GM11168 (cell line): ENCODE measurements at regions not wholly inside any gene's neighbourhood (a gene's known extent, or its start where the extent isn't known, plus 50 kb on each side); places are given as distances from the start of the nearest gene placed in this dataset.

ENCODE experiments used
- in situ Hi-C: fragments of 300-500 bp; cut with MboI; formaldehyde crosslinking; loops from one replicate; pipeline ENCODE4 v1.12.0; 2022; ENCODE audit warnings: low sequenced_read_pairs; ENCODE audit not compliant: unreplicated experiment

DNA sequence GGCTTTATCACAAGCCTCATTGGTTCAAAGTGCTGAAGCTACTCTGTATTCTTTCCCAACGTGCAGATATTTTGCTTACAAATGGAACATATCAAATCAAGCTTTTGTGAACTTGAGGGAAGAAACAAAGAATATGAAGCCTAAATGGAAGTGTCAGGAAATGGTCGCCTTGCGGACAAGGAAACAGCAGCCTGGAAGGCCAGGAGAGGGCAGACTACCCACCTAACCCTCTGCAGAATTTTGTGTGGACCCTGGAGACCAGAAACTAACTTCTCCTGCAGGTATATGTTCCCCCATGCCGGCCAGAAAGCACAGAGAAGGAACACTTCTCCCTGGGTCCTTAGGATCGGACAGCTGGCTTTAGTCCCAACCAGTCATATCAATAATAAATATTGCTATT lies 1425.8 kb downstream of the PCDH7 start:
- in situ Hi-C loops, result no loop called here

DNA sequence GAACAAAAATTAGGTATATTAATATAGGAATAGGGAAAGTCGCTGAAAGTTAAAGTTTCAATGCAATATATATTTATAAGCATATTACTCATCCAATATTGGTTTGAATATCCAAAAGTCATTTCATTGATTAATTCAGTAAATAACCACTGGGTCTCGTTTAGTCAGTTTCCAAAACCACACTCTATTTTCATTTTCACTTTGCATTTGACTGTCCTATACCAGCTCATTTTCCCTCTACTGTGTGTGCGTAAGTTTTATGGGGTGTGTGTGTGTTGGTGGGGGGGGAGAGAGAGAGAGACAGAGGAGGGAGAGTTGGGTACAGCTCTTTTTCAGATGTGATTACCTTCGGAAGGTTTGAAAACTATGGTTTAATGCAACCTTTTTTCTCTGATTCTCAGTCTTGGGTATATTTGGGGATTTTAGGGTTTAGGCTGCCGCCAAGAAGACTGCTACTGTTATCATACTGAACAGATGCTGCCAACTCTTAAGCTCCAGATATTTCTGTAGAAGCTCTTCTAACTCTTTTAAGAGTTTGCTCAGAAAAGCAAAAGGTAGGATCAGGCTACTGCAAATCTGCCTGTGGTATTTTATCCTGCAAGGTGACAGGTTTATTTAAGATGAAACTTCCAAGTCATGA lies 1427.4 kb downstream of the PCDH7 start:
- in situ Hi-C loops, result no loop called here

DNA sequence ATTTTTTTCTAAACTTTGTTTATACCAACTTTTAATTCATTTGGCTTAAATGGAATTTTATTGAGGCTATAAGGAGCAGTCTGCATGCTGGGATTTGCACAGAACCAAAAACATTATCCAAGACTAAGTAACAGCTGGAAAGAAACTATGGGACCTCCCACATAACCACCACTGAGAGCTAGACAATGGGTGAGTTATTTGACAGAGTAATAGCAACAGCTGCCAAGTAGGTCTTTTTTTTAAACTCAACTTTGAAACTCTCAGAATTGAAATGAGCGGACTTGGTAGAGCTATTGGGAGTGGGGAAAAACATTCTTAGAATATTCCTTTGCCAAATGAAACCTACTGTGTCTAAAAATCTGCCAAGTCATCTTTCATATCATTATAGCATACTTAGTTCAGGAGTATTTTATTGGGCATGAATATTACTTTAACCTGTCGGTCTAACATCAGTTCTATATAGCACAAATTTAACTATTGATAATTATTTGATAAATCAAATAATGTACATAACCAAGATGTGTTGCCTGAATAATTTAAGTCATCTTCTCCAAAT lies 1428.0 kb downstream of the PCDH7 start:
- in situ Hi-C loops, result no loop called here

DNA sequence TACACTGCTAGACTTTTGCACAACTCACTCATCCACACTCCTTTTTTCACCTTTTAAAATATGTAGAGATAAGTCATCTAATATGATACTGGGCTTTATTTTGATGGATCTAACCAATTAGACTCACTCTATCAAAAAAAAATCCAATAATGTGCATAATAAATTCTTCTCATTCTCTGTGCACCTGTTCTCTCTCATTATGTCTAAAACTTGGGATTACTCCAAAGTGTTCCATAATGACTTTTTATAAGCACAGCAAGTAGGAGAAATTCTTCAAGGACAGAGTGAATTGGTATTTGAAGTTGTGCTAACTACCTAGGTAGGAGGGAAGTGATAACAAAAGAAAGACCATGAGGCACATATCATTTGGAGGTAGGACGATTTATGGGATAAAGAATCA lies 1438.8 kb downstream of the PCDH7 start:
- in situ Hi-C loops, result no loop called here

DNA sequence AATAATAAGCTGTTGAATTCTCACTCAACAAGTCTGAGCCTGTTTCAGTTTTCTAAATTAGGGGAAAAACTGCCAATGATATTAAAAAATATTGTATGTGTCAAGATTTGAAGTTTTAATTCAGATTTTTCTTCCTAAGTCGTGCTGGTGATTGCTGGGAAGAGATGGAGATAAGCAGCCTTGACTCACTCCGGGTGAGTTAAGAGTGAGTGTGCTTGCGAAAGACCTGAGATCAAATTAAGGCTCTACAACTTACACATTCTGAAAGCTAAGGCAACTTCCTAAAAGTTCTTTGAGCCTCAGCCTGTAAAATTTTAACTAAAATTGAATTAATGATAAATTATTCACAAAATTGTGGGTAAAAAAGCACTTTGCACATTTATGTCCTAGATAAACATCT lies 1441.2 kb downstream of the PCDH7 start:
- in situ Hi-C loops, result no loop called here

DNA sequence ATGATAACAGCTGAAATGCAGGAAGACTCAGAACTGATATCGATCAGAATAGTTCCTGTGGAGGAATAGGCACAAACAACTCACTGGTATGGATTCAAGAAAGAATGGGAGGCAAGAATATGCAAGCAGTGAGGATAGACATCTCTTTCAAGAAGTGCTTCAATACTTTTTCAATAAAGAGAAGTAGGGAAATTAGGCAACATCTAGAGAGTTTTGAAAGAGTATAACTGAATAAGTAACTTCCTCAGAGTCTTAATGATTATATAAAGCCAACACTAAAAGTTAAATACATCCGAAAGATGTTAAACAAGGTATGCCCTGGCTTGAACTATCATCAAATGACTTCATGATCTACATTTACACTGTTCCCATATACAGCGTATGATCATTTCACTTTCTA lies 1443.0 kb downstream of the PCDH7 start:
- in situ Hi-C loops, result no loop called here

DNA sequence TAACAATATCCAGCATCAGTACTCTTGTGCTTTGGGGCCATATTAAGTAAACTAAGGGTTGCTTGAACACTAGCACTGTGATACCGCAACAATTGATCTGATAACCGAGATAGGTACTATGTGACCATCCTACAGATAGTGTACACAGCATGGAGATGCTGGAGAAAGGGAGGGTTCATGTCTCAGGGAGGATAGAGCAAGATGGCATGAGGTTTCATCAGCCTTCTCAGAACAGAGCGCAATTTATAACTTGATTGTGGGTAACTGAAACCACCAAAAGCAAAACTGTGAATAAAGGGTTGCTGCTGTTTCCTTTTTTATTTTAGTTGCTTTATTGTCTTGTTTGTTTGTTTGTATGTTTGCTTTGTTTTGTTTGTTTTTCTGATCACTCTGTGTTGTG lies 1449.7 kb downstream of the PCDH7 start:
- in situ Hi-C loops, result no loop called here

DNA sequence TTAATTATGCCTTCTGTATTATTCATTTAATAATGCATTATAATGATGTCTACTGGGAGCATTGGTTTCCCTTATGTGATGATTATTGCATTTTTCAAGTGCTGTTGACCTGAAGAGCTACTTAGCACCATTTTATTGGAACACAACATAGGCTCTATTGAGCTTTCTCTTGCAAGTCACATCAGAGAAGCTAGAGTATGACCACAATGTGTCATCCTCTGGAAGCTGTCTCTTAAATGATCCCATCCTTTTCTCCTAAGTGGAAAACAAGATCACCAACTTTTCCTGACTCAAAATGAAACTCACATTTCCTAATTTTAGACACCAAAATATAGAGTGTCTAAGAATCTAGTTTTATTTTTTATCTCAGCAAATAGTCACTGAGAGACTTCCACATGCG lies 1451.9 kb downstream of the PCDH7 start:
- in situ Hi-C loops, result no loop called here

DNA sequence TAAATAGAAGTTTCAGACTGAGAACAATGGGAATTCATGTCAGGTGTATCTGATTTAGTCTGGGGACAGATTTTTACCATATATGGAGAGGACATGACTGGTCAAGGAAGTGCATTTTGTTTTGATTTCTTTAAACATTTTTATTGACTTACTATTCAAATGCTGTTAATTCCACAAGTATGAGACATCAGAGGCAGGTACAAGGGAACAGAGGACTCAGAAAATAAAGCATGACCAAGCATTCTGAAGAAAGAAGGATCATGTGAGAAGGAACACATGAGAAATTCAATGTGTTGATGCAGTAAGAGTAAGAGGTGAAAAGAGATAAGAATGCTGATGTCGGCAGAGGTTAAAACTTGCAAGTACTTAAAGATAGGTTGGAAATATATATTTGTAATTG lies 1452.6 kb downstream of the PCDH7 start:
- in situ Hi-C loops, result no loop called here

DNA sequence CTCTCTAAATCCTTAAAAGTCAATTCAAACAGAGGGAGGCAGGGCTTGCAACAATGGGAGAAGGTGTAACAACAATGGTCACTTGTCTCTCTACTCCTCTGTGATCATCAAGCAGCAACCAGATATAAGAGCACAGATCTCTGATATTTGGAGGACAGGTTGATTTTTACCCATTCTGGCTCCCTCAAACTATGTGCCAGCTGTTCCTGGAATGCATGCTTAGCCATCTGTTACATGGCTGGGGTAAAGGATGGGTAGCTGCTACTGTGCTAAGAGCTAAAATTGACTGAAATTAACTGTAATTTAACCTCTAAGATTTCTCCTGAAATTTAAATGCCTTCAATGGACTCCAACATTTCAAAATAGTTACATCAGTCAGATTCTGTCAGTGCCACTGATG lies 1459.9 kb downstream of the PCDH7 start:
- in situ Hi-C loops, result no loop called here

DNA sequence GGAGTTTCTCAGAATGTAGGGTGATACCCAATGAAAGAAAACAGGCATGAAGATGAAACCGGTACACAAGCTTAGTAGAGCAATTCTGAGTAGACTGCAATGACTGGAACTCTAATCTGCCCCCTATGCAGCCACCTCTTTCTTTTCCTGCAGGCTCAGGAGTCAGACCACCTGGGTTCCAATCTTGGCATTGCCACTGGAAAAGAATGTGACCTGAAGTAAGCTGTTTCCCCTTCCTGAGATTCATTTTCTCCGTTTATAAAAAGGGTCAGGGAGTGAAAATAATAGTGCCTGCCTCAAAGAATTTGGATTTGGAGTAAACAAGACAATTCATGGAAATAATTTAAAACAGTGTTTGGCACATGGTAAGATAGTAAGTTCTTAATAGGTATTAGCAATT lies 1464.0 kb downstream of the PCDH7 start:
- in situ Hi-C loops, result no loop called here

DNA sequence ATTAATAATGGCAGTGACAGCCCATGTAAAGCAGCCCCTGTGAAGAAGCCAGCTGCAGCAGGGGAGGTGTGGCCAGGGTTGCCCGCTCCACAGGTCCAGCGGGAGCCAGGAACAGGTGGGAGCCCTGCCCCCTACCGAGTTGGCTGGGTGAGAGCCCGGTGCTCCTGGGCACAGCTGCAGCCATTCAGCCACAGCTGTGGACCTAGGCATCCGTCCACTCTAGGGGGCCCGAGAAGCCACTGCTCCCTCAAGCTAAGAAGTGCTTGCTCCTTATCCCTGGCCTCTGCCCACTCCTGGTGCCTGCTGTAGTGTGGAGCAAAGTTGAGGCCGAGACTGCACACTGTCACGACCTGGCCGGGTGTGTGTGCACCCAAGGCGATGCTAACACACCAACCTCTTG lies 1469.0 kb downstream of the PCDH7 start:
- in situ Hi-C loops, result no loop called here

DNA sequence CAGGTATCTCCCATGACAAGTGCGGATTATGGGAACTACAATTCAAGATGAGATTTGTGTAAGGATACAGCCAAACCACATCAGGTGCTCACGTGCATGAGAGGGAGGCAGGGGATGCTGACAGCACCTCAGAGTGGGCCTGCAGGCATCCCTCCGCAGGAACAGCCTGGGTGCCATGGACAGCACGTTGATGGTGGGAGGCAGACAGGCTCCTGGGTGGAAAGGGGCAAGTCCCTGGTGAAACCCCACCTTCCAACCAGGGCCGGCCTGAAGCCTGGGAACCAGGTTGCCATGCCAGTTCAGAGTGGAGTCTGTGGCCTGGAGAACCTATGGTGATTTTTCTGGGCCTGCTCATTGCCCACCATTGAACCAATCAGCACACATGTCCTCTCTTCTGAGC lies 1469.6 kb downstream of the PCDH7 start:
- in situ Hi-C loops, result no loop called here

DNA sequence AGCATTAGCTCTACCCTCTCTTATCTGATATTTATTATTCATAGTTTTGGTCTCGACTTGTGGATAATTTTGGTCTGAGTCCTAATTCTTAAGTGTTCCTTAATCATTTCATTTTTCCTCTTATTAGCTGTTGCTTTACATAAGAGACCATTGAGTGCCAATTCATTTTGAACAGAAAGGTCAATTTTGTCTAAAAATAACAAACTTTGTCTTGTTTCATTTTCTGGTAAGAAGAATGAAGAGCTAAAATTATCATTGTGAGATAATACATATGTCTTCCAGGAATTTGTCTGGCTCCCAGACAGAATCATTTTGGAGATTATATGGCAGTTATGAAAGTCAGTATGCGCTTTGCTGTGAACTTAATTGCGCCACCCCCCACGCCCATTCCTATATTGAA lies 1471.8 kb downstream of the PCDH7 start:
- in situ Hi-C loops, result no loop called here

DNA sequence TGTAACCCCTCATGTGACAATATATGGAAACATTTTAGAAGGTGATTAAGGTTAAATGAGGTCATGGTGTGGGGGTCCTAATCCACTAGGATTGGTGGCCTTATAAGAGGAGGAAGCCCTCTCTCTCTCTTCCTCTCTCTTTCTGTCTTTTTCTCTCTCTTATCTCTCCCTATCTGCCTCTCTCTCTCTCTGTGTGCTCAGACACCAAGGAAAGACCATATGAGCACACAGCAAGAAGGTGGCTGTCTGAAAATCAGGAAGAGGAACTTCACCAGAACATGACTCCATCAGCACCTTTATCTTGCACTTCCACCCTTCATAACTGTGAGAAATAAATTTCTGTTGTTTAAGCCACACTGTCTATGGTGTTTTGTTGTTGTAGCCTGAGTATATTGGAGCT lies 1472.2 kb downstream of the PCDH7 start:
- in situ Hi-C loops, result no loop called here

DNA sequence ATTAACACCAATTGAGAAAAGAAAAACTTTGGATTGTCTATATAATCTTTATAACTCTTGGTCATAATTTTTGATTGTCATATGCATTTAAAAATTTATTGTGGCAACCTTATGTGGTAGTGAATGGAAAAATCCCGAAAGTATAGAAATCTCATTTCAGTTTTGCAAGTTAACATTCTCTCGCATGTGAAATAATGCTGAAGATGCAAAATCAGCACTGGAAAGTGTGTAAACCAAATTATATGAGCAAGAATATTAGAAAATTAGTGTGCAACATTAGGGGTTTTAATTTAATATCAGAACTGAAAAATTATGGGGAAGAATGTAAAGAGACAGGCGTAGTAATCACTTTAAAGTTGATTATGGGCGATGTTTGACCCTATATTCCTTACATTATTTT lies 1472.8 kb downstream of the PCDH7 start:
- in situ Hi-C loops, result no loop called here

DNA sequence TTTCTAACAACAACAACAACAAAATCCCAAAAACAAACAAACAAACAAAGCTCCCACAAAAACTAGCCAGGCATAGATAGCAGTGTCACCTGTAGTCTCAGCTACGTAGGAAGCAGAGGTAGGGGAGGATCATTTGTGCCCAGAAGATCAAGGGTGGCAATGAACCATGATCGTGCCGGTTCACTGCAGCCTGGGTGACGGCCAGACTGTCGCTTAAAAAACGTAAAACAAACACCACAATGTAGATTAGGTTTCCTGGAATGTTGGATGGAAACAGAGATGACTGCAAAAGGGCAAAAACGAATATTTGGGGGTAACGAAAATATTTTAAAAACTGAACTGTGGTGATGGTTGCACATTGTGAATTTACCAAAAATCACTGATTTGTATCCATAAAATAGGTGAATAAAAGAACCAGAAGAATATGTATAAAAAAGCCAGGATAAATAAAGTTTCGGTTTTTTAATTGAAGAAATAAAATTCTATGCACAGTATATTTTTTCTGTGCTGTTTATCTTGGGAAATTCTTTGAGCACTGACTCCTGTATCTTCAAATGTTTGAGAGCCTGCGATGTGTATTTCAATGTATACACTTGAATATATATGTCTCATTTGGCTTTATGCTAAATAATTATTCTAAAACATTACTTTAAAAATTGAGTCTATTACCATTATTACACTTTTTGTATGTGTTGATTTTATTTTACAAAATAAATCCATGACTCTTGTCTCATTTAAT lies 1477.0 kb downstream of the PCDH7 start:
- in situ Hi-C loops, result no loop called here

DNA sequence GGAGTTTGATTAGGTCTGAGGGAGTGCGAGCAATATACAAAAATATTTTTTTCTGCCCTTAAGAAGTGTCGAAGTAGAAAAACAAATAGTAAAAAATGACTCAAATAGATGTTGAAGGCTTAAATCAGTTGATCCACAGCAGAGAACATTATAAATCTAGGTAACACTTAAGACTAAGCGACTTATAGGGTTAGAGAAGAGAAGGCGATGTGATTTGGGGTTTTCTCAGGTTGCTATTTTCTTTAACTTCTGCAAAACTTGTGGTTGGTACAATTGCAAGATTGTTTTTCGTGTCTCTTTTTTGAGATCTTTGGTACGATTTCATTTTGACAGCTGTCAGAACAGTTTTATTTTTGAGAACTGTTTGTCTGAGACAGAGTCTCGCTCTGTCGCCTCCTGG lies 1479.5 kb downstream of the PCDH7 start:
- in situ Hi-C loops, result no loop called here

DNA sequence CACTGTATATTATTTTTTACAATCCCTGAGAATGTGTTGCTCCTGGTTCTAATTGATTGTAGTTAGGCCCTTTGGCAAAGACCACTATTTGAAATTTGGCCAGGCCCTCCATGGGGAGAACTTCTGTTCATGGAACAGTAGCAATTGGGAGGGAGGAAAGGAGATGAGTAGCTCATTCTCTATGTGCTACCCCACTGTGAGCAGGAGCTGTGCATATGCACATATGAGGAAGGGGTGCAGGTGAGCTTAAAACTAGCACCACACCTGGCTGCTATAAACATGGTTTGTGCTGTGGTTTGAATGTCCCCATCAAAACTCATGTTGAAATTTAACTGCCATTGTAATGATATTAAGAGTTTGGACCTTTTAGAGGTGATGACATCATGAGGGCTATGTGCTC lies 1483.2 kb downstream of the PCDH7 start:
- in situ Hi-C loops, result no loop called here

DNA sequence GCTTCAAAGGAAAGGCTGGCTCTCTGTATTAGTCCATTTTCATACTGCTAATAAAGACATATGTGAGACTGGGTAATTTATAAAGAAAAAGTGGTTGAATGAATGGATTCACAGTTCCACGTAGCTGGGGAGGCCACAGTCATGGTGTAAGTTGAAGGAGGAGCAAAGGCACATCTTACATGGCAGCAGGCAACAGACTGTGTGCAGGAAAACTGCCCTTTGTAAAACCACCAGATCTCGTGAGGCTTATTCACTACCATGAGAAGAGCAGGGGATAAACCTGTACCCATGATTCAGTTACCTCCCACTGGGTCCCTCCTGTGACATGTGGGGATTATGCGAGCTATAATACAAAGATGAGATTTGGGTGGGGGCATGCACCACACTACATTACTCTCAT lies 1486.6 kb downstream of the PCDH7 start:
- in situ Hi-C loops, result no loop called here

DNA sequence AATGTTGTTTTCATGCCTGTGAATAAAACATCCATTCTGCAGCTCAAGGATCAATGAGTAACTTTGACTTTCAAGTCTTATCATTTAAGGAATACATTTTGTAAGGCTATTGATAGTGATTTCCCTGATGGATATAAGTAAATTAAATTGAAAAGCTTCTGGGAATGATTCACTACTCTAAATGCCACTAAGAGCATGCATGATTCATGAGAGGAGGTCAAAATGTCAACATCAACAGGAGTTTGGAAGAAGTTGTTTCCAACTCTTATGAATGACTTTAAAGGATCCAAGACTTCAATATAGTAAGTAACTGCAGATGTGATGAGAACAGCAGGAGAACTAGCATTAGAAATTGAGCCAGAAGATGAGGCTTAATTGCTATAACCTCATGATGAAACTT lies 1487.3 kb downstream of the PCDH7 start:
- in situ Hi-C loops, result no loop called here

DNA sequence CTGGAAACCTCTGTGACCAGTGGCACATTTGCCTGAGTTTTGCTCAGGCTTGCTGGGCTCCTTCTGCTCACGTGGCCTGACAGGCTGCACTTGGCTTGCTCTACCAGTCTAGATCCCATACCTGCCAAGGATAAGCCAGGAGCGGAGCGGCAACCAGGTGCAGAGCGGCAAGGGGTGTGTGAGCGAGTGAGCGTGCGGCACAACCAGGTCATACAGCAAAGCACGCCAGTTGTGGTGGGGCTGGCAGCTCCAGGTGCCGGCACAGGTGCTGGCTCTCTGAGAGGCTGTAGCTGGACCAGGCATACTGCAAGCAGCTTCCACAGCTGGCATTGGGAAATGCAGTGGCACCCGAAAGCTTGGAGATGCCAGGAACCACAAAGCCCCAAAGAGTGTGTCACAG lies 1495.1 kb downstream of the PCDH7 start:
- in situ Hi-C loops, result no loop called here
